Choroid plexus epithelial cell (primary cell): ENCODE measurements at regions not wholly inside any gene's neighbourhood (a gene's known extent, or its start where the extent isn't known, plus 50 kb on each side); places are given as distances from the start of the nearest gene placed in this dataset.

Experiments used
- DNase-seq: peaks from one replicate; pipeline ENCODE4 v3.0.0-alpha.2; 2010; ENCODE audit warnings: low read depth
- H3K4me3 ChIP-seq: 2 replicates; pipeline ENCODE4 v1.5.1; 2011; ENCODE audit warnings: low read depth, mild to moderate bottlenecking, control low read depth, low read length, moderate library complexity
- TF ChIP-seq, protein P1 (sequence below): conservative IDR thresholded peaks from 2 replicates; pipeline ENCODE4 v1.5.1; 2011; ENCODE audit warnings: low read depth, mild to moderate bottlenecking, control low read depth, inconsistent platforms, low read length, moderate library complexity

DNA sequence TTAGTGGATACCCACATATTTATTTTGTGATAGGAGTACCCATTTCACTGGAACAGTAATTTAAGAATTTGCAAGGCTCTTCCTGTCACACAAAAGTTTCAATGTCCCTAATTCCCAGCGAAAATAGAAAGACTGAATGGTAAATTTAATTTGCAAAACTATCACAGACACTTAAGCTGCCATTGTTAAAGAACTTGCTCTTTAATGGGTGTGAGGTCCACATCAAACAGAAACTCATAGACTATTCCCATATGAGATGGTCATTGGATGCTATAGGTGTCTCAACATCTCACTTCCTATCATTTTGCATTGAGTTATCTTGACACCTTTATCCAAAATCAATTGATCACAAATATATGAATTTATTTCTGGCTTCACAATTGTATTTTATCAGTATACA is 415.9 kb downstream of the GPAM start:
- no peak overlapping the region for H3K4me3 ChIP-seq
- DNase-seq, result no peak
- TF ChIP-seq, protein P1, sequence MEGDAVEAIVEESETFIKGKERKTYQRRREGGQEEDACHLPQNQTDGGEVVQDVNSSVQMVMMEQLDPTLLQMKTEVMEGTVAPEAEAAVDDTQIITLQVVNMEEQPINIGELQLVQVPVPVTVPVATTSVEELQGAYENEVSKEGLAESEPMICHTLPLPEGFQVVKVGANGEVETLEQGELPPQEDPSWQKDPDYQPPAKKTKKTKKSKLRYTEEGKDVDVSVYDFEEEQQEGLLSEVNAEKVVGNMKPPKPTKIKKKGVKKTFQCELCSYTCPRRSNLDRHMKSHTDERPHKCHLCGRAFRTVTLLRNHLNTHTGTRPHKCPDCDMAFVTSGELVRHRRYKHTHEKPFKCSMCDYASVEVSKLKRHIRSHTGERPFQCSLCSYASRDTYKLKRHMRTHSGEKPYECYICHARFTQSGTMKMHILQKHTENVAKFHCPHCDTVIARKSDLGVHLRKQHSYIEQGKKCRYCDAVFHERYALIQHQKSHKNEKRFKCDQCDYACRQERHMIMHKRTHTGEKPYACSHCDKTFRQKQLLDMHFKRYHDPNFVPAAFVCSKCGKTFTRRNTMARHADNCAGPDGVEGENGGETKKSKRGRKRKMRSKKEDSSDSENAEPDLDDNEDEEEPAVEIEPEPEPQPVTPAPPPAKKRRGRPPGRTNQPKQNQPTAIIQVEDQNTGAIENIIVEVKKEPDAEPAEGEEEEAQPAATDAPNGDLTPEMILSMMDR, result no peak

DNA sequence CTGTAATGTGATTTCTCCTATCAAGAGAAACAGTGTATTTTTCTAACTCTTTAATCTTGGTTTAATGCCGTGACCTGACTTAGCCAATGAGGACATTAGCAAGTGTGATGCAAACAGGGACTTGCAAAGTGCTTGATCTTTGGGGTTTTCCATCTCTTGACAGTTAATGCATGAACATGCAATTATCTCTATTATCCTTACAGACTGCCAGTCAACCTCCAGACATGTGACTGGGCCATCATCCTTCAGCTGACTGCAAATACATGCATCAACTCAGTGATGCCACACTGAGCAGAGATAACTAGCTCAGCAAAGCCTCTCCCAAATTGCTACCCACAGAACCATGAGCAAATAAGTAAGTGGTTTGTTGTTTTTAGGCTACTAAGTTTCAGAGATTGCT is 409.6 kb downstream of the GPAM start:
- no peak overlapping the region for H3K4me3 ChIP-seq
- no peak for DNase-seq
- TF ChIP-seq, protein P1, result no peak

DNA sequence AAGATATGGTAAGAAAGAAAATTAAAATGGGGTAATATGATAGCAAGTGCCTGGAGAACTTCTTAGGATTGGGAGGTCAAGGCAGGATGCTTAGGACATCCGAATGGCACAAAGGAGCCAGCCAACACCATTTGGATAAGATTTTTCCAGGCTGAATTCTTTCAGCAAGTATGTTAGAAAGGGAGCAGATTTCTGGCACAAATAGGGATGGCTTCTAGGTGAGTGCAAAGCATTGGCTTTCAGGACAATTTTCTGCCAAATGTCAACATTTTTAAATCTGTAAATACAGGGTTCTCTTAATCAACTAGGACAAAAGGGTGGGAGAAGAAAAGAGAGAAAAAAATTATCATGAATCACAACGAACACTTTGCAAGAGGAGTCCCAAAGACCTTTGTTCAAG is 409.1 kb downstream of the GPAM start:
- DNase-seq, result no peak
- H3K4me3 ChIP-seq, result no peak overlapping the region
- TF ChIP-seq, protein P1, result no peak

DNA sequence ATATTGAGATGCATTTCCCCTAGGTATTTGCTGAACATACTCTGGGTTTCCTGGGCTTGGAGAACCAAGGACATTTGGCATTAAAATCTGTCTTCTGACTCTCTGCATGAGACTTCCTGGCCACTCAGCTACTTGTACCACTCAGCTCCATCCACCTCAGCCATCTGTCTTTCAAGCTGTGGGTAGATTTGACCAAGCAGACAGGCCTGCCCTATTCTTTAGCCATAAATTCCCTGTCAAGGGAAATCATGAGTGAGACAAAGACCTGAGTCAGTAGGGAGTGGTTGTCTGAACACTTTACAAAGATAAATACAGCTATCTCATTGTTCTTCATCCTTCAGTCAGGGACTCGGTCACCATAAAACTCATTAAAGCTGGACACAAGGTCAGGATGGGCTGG is 399.1 kb downstream of the GPAM start:
- TF ChIP-seq, protein P1, result no peak
- no peak overlapping the region for H3K4me3 ChIP-seq
- DNase-seq, result no peak

DNA sequence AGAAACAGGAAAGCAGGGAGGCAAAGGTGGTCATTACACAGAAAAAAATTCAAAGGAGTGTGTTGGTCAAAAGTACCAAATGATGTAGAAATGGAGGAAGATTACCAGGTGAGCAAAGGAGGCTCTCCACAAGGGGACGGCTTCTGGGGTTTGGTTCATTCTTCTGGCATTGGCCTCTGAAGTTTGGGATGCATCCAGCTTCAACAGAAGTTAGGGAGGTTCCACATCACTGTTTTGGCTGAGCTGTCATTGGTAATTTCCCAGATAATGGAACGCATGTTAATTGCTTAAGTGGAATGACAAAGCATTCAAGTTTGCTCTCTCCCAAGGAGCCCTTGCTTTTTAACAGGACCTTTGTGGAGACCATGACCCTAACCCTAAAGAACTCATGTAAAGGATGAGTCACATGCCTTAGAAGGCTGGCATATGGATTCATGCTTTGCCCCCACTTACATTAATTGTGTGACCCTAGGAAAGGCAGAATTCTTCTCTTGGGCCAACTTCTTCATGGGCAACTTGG is 398.6 kb downstream of the GPAM start:
- DNase-seq, result no peak
- H3K4me3 ChIP-seq, result no peak overlapping the region
- TF ChIP-seq, protein P1, result no peak

DNA sequence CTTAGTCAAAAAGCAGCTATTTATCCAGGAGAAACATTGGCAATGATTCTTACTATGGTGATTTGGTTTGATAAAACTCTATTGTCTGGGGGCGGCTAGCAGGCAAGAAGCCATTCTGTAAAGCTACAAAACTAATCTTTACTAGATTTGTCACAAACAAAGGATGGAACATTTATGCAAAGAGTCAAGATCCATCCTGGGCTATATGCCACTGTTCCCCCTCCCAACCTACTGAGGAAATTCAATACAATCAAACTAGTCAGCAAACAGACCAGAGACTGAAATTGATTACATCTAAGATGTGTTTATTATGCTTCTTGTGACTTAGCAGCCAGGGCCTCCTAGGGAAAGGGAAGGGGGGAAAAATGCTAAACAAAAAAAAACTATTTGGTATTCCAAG is 397.6 kb downstream of the GPAM start:
- no peak overlapping the region for H3K4me3 ChIP-seq
- DNase-seq, result no peak
- TF ChIP-seq, protein P1, result no peak

DNA sequence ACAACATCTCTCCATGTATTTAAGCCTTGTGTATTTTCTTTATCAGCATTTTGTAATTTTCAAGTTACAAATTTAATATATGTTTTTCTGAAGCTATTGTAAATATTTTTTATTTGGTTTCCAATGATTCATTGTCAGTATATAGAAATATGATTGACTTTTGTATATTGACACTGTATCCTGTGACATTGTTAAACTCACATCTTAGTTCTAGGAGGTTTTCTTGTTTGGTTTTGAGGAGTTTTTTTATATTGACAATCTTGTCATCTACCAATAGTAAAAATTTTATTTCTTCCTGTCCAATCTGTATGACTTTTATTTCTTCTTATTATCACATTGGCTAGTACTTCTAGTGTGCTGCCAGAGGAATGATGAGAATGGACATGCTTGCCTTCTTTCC is 393.7 kb downstream of the GPAM start:
- no peak overlapping the region for H3K4me3 ChIP-seq
- no peak for DNase-seq
- TF ChIP-seq, protein P1, result no peak
